T-cell (primary cell): ENCODE measurements at regions not wholly inside any gene's neighbourhood (a gene's known extent, or its start where the extent isn't known, plus 50 kb on each side); places are given as distances from the start of the nearest gene placed in this dataset.

Experiments used
- ATAC-seq, 4 experiments: fragments of 200-7000 bp in 3 of 4; fragments of 150-1000 bp in 1 of 4; cut with Tn5 transposase; replicated peaks in 1 of 4; 1 replicate in 3 of 4; 2 replicates in 1 of 4; pipeline ENCODE4 v1.10.0; 2021; ENCODE audit warnings: moderate library complexity in 3 of 4, mild to moderate bottlenecking in 2 of 4, moderate number of reproducible peaks in 1 of 4
- CTCF ChIA-PET, 2 donors: fragments of 300-600 bp; sonication (Branson Sonifier 250); formaldehyde crosslinking; loops; one replicate each; lab custom pipeline; 2022; ENCODE audit warnings: antibody characterized with exemption in 2 of 2; lab: Charles Lee
- POLR2A ChIA-PET, 2 donors: fragments of 300-600 bp; sonication (Branson Sonifier 250); formaldehyde crosslinking; loops; one replicate each; lab custom pipeline; 2022; ENCODE audit warnings: antibody characterized with exemption in 2 of 2; lab: Charles Lee
- DNase-seq, 35 experiments: peaks; one replicate each; pipeline versions ENCODE4 v3.0.0 to v3.0.0-alpha.2; 2013 to 2023
- H3K27ac ChIP-seq: one replicate; pipeline ENCODE4 v1.5.1; 2013; ENCODE audit warnings: low read length
- H3K27me3 ChIP-seq, 2 experiments: replicated peaks in 1 of 2; 1 replicate in 1 of 2; 2 replicates in 1 of 2; pipeline versions ENCODE4 v1.6.1 to v1.7.0; 2013; ENCODE audit warnings: low read length in 1 of 2, mixed read lengths in 1 of 2; ENCODE audit not compliant: control insufficient read depth in 2 of 2, insufficient read depth in 2 of 2; ENCODE audit errors: extremely low read depth in 1 of 2
- H3K36me3 ChIP-seq, 2 donors: 1 replicate in 1 of 2; 2 replicates in 1 of 2; pipeline versions ENCODE4 v1.6.1 to v1.7.0; 2013; ENCODE audit warnings: low read length in 1 of 2; ENCODE audit not compliant: control insufficient read depth in 2 of 2, insufficient read depth in 1 of 2; ENCODE audit errors: extremely low read depth in 1 of 2
- H3K4me1 ChIP-seq, 2 experiments: 1 replicate in 1 of 2; 2 replicates in 1 of 2; pipeline versions ENCODE4 v1.6.1 to v1.7.0; 2013; ENCODE audit warnings: low read length in 2 of 2, mixed read lengths in 1 of 2; ENCODE audit not compliant: insufficient read depth in 2 of 2, control insufficient read depth in 1 of 2; ENCODE audit errors: extremely low read depth in 1 of 2
- H3K4me3 ChIP-seq, 2 donors: 1 replicate in 1 of 2; 2 replicates in 1 of 2; pipeline versions ENCODE4 v1.5.1 to v1.7.0; 2013; ENCODE audit warnings: mild to moderate bottlenecking in 2 of 2, low read length in 1 of 2, moderate library complexity in 1 of 2; ENCODE audit not compliant: control insufficient read depth in 1 of 2; ENCODE audit errors: extremely low read depth in 1 of 2
- H3K9me3 ChIP-seq: 2 replicates; pipeline ENCODE4 v1.7.0; 2013
- H3K27ac Mint-ChIP-seq, 2 donors: one replicate each; pipeline ENCODE4 v1.8.0; 2020 to 2021; ENCODE audit warnings: mild to moderate bottlenecking in 2 of 2, mixed read lengths in 2 of 2
- H3K27me3 Mint-ChIP-seq, 2 donors: one replicate each; pipeline ENCODE4 v1.8.0; 2021 to 2022; ENCODE audit warnings: mixed read lengths in 2 of 2
- H3K36me3 Mint-ChIP-seq: one replicate; pipeline ENCODE4 v1.8.0; 2021; ENCODE audit warnings: mixed read lengths
- H3K4me1 Mint-ChIP-seq, 3 donors: one replicate each; pipeline ENCODE4 v1.8.0; 2020 to 2022; ENCODE audit warnings: mixed read lengths in 3 of 3, mild to moderate bottlenecking in 1 of 3
- H3K4me3 Mint-ChIP-seq, 3 donors: one replicate each; pipeline ENCODE4 v1.8.0; 2020 to 2022; ENCODE audit warnings: mild to moderate bottlenecking in 3 of 3, mixed read lengths in 3 of 3, moderate library complexity in 3 of 3
- H3K9me3 Mint-ChIP-seq, 3 donors: one replicate each; pipeline ENCODE4 v1.8.0; 2020 to 2022; ENCODE audit warnings: mixed read lengths in 3 of 3
- WGBS: methylation state at CpG from one replicate; pipeline ENCODE4 v1.1.5; 2013; ENCODE audit warnings: missing lambda C conversion rate; ENCODE audit not compliant: insufficient coverage; 5-methylcytosine and 5-hydroxymethylcytosine counted together

- Mint-ChIP-seq H3K4me3 (no peak overlapping the region), H3K9me3 (no peaks in the 10 kb centered on the region), H3K27me3 (no peaks in the 10 kb centered on the region), H3K27ac (no peak overlapping the region), H3K36me3 (no peaks in the 10 kb centered on the region), H3K4me1 (no peaks in the 10 kb centered on the region)
- Histone ChIP-seq H3K27ac (no peak overlapping the region), H3K36me3 (no peaks in the 10 kb centered on the region), H3K4me1 (no peaks in the 10 kb centered on the region), H3K9me3 (no peaks in the 10 kb centered on the region), H3K27me3 (no peaks in the 10 kb centered on the region), H3K4me3 (no peak overlapping the region)
- ChIA-PET POLR2A (no interaction called here), CTCF (no interaction called here)
- WGBS = no CpG with 5 or more reads among the region's 1 CpG
- ATAC-seq (no peak), DNase-seq (no peak)
Observed at GRCh38 chr6:147779624-147780023, 271.1 kb downstream of the SAMD5 start.

GRCh38 chr6:147782302-147782701 is 273.8 kb downstream of the SAMD5 start:
- Histone ChIP-seq H3K27me3 (no peaks in the 10 kb centered on the region), H3K4me1 (no peaks in the 10 kb centered on the region), H3K4me3 (no peak overlapping the region), H3K36me3 (no peaks in the 10 kb centered on the region), H3K9me3 (no peaks in the 10 kb centered on the region), H3K27ac (no peak overlapping the region)
- no peaks in the 10 kb centered on the region for H3K9me3 Mint-ChIP-seq
- DNase-seq (no peak), ATAC-seq (no peak)
- no peaks in the 10 kb centered on the region for H3K27me3 Mint-ChIP-seq
- ChIA-PET POLR2A (no interaction called here), CTCF (no interaction called here)
- H3K27ac Mint-ChIP-seq = no peak overlapping the region
- no peak overlapping the region for H3K4me3 Mint-ChIP-seq
- H3K36me3 Mint-ChIP-seq = no peaks in the 10 kb centered on the region
- no CpG with 5 or more reads among the region's 3 CpGs for WGBS
- no peaks in the 10 kb centered on the region for H3K4me1 Mint-ChIP-seq

- ATAC-seq (no peak), DNase-seq (no peak)
- POLR2A ChIA-PET = no interaction called here
- H3K9me3 ChIP-seq = no peaks in the 10 kb centered on the region
- no peaks in the 10 kb centered on the region for H3K36me3 ChIP-seq
- H3K27ac ChIP-seq = no peak overlapping the region
- H3K4me3 Mint-ChIP-seq = no peak overlapping the region
- no peaks in the 10 kb centered on the region for H3K4me1 Mint-ChIP-seq
- H3K27me3 ChIP-seq = no peaks in the 10 kb centered on the region
- CTCF ChIA-PET = no interaction called here
- no peaks in the 10 kb centered on the region for H3K36me3 Mint-ChIP-seq
- no peaks in the 10 kb centered on the region for H3K9me3 Mint-ChIP-seq
- H3K4me3 ChIP-seq = no peak overlapping the region
- H3K4me1 ChIP-seq = no peaks in the 10 kb centered on the region
- no peaks in the 10 kb centered on the region for H3K27me3 Mint-ChIP-seq
- H3K27ac Mint-ChIP-seq = no peak overlapping the region
- WGBS = 80% methylated on average over 1 of the region's 2 CpGs
Observed at GRCh38 chr6:147784371-147784770, 275.9 kb downstream of the SAMD5 start.

GRCh38 chr6:147787417-147787816 is 278.9 kb downstream of the SAMD5 start:
- Mint-ChIP-seq H3K9me3 (peaks cover 0 to 8% (median 8%) of the 10 kb centered on the region in 3 donors), H3K36me3 (no peaks in the 10 kb centered on the region), H3K4me3 (no peak overlapping the region), H3K27me3 (no peaks in the 10 kb centered on the region), H3K27ac (no peak overlapping the region), H3K4me1 (no peaks in the 10 kb centered on the region)
- H3K4me3 ChIP-seq = no peak overlapping the region
- ATAC-seq = no peak
- POLR2A ChIA-PET = no interaction called here
- WGBS = 100% methylated on average over 1 of the region's 2 CpGs
- no peaks in the 10 kb centered on the region for H3K9me3 ChIP-seq
- H3K4me1 ChIP-seq = no peaks in the 10 kb centered on the region
- H3K27me3 ChIP-seq = no peaks in the 10 kb centered on the region
- CTCF ChIA-PET = no interaction called here
- no peak for DNase-seq
- no peak overlapping the region for H3K27ac ChIP-seq
- H3K36me3 ChIP-seq = no peaks in the 10 kb centered on the region

GRCh38 chr6:147789430-147789947 is 281.0 kb downstream of the SAMD5 start:
- DNase-seq = no peak
- Mint-ChIP-seq H3K27me3 (no peaks in the 10 kb centered on the region), H3K4me1 (no peaks in the 10 kb centered on the region), H3K27ac (no peak overlapping the region), H3K4me3 (no peak overlapping the region), H3K36me3 (no peaks in the 10 kb centered on the region), H3K9me3 (peaks cover under 1 to 8% (median 8%) of the 10 kb centered on the region in 3 donors)
- Histone ChIP-seq H3K27me3 (no peaks in the 10 kb centered on the region), H3K4me3 (no peak overlapping the region), H3K36me3 (no peaks in the 10 kb centered on the region), H3K9me3 (no peaks in the 10 kb centered on the region), H3K27ac (no peak overlapping the region), H3K4me1 (no peaks in the 10 kb centered on the region)
- ChIA-PET CTCF (no interaction called here), POLR2A (no interaction called here)
- WGBS = no CpG with 5 or more reads among the region's 4 CpGs
- no peak for ATAC-seq

- Mint-ChIP-seq H3K4me1 (no peaks in the 10 kb centered on the region), H3K4me3 (no peak overlapping the region), H3K27me3 (no peaks in the 10 kb centered on the region), H3K36me3 (no peaks in the 10 kb centered on the region), H3K9me3 (peaks cover 2 to 8% (median 8%) of the 10 kb centered on the region in 3 donors), H3K27ac (no peak overlapping the region)
- POLR2A ChIA-PET = interaction anchor here in 1 of 2 donors (0.5 kb wide), 1 partner anchor 64 kb away, joined by 3 read pairs; no protein-coding TSS in a partner anchor
- Histone ChIP-seq H3K27me3 (no peaks in the 10 kb centered on the region), H3K4me1 (no peaks in the 10 kb centered on the region), H3K4me3 (no peak overlapping the region), H3K36me3 (no peaks in the 10 kb centered on the region), H3K27ac (no peak overlapping the region), H3K9me3 (no peaks in the 10 kb centered on the region)
- DNase-seq (no peak), ATAC-seq (no peak)
- WGBS = no CpG with 5 or more reads among the region's 2 CpGs
- CTCF ChIA-PET = no interaction called here
Observed at GRCh38 chr6:147793871-147794643, 285.6 kb downstream of the SAMD5 start.
